Ureter (tissue), 1 donor: ENCODE measurements at regions not wholly inside any gene's neighbourhood (a gene's known extent, or its start where the extent isn't known, plus 50 kb on each side); places are given as distances from the start of the nearest gene placed in this dataset.
A peak's percentile ranks its signal among the peaks of the same experiment; 100 is the strongest.
"Not testable (repeated sequence)": the region's sequence is repeated elsewhere in the genome, so short reads cannot be mapped to it uniquely, and the experiment has no call there.

Source experiments
- DNase-seq: peaks from one replicate; pipeline ENCODE4 v3.0.0-alpha.2; 2020; ENCODE audit warnings: low spot score
- donor health status: DM: yes; HTN: yes; CAD: no.

DNA sequence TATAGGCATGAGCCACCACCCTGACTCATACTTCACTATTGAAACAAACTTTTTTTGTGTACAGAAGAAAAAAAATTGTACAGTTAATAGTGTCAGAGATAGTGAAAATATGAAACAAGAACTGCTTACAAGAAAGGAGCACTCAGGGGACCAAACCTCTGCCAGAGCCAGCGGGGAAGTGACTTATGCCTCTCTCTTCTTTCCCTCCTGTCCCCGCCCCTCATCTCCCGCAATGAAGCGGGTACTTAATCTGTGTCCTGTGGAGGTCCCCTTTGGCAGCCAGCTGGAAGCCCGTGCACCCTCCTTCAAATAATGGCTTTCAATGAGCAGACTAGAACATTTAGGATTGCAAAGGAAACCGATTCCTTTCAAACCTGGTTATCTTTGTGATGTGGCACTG lies 51.5 kb downstream of the PPIAL4A start:
- not testable (repeated sequence) for DNase-seq

- DNase-seq, result not testable (repeated sequence)
These were observed 52.3 kb downstream of the PPIAL4A start for GRCh38 chr1:120941836-120942217.

DNA sequence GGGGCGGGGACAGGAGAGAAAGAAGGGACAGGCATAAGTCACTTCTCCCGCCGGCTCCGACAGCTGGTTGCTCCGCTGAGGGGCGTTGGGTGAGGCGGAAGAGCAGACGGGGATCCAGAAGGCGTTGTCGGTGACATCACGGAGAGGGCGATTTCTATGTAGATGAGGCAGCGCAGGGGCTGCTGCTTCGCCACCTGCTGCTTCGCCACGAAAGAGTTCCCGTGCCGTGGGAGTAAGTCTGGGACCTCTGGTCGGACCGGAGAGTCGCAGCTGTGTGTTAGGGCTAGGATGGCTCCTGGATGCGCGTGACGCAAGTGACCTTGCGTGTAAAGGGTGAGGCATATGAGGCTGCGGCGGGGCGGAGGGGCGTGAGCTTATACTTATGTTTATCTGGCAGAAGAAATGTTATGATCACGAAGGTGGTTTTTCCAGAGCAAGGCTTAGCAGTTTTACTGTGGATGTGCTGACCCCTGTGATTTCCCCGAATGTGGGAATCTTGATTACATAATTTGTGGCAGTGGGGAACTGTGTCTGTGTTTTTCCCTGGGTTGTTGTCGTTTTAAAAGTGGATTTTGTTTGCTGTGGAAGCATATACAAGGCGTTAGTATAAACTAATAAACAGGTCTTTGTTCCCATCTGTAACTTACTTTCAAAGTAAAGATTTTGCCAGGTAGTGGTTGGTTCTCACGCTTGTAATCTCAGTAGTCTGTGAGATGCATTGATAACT lies 52.8 kb downstream of the PPIAL4A start:
- peak; percentile 73 for DNase-seq

- not testable (repeated sequence) for DNase-seq
These were observed 53.4 kb downstream of the PPIAL4A start for GRCh38 chr1:120942945-120943319.

GRCh38 chr1:120944691-120945090 lies 55.1 kb downstream of the PPIAL4A start:
- DNase-seq, result not testable (repeated sequence)

GRCh38 chr1:120945122-120945521 lies 55.6 kb downstream of the PPIAL4A start:
- not testable (repeated sequence) for DNase-seq

- not testable (repeated sequence) for DNase-seq
These were observed 57.5 kb downstream of the PPIAL4A start for GRCh38 chr1:120947114-120947513.

DNA sequence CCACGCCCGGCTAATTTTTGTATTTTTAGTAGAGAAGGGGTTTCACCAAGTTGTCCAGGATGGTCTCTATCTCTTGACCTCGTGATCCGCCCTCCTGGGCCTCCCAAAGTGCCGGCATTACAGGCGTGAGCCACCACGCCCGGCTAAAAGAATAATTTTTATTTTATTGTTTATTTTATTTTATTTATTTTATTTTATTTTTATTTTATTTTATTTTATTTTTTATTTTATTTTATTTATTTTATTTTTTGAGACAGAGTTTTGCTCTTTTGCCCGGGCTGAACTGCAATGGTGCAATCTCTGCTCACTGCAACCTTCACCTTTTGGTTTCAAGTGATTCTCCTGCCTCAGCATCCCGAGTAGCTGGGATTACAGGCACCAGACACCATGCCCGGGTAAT lies 60.2 kb downstream of the PPIAL4A start:
- not testable (repeated sequence) for DNase-seq

GRCh38 chr1:120950633-120951032 lies 61.1 kb downstream of the PPIAL4A start:
- not testable (repeated sequence) for DNase-seq

DNA sequence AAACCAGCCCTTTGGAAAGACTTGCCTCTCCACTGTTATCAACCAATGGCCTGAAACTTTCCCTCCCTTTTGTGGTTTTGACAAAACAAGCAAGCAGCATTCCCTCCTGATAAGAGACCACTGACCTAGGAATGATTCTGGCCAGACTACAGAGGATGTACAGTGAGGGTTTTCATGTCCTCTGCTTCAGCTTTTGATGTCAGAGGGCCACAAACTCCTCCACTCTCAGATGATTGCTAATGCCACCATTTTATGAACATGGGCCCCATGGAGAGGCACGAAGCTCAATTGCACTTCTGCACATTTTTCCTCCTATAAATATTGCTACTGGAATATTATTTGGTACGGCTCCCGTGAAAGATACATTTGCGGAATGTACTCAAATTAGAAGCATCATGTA lies 61.5 kb downstream of the PPIAL4A start:
- not testable (repeated sequence) for DNase-seq

DNA sequence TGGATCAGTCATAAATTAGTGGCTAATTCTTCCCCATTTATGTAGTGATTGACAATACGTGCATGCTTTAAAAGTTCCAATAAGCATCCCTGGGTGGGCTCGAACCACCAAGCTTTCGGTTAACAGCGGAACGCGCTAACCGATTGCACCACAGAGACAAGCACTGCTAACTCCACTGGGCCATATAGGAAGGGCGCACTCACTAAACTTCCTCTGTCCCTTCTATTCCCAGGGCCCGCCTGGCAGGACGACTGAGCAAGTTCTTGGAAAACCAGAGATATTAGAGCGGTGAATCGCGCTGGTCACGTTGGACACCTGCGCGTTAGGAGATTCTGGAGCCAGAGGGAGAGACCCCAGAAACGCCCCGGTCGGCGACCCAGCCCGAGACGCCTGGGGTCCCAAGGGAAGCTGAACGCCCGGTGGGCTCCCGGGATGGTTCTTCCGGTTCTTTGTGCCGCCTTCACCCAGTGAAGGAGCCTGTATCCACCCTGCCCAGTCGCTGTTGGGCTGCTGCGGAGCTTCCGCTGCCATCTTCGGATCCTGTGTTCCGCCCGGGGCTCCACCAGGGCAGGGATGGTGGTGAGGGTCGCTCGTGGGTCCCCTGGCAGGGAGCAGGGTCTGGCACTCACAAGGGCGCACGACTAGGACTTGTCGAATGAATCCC lies 62.8 kb downstream of the PPIAL4A start:
- not testable (repeated sequence) for DNase-seq

- not testable (repeated sequence) for DNase-seq
These were observed 63.3 kb downstream of the PPIAL4A start for GRCh38 chr1:120952871-120953265.

DNA sequence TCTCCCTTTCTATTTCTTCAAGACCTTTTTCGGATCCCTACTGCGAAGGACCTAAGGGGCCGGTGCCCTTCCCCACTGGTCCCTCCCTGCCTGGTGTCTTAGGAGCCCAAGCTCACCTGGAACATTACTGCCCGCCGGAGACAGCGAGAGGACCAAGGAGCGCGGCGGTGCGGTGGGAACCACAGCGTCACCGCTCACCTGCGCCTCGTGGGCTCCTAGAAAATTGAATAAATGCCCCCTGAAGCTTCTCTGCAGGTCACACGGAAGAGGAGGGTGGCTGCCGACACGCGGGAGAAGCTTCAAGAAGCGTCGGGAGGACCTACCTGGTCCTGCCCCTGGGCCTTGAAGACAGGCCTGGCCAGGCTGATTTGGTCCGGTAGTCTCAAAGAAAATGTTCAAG lies 65.2 kb downstream of the PPIAL4A start:
- no peak for DNase-seq

DNA sequence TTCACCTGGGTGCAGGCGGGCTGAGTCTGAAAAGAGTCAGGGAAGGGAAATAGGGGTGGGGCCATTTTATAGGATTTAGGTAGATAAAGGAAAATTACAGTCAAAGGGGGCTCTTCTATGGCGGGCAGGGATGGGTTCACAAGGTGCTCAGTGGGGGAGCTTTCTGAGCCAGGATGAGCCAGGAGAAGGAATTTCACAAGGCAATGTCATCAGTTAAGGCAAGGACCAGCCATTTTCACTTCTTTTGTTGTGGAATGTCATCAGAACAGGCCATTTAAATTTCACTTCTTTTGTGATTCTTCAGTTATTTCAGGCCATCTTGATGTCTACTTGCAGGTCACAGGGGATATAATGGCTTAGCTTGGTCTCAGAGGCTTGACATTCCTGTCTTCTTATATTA lies 66.4 kb downstream of the PPIAL4A start:
- DNase-seq, result not testable (repeated sequence)

DNA sequence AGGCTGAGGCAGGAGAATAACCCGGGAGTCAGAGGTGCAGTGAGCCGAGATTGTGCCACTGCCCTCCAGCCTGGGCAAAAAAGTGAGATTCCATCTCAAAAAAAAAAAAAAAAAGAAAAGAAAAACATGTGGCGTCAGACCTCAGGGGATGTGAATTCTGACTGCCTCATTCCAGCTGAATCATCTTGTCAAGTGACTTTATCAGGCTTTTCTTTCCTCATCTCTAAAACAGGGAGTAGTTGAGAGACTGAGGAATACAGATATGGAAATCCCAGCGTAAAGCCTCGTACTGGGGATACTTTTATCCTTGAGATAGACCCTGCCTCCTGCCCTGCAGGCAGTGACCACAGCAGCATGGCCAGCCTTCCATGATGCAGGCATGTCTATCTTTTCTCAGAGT lies 76.4 kb downstream of the PPIAL4A start:
- not testable (repeated sequence) for DNase-seq

- DNase-seq, result not testable (repeated sequence)
These were observed 83.3 kb downstream of the PPIAL4A start for GRCh38 chr1:120972863-120973262.

DNA sequence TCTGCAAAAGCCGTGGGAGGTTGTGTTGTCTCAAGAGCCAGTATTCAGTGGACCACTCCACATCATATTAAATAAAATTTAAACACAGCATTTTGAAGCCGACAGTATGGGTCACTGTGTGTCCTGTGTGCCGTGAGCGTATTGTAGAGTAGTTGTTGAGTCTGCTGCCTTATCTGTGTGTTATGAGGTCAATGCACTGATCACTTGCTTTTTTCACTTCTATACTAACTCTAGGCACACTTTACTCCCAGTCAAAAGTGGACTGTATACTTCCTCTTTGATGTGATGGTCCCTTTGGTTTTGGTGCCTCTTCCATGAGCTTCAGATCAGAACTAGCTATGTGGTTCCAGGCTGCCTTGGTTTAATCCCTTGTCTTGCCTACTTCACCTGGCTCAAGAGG lies 84.3 kb downstream of the PPIAL4A start:
- DNase-seq, result not testable (repeated sequence)

DNA sequence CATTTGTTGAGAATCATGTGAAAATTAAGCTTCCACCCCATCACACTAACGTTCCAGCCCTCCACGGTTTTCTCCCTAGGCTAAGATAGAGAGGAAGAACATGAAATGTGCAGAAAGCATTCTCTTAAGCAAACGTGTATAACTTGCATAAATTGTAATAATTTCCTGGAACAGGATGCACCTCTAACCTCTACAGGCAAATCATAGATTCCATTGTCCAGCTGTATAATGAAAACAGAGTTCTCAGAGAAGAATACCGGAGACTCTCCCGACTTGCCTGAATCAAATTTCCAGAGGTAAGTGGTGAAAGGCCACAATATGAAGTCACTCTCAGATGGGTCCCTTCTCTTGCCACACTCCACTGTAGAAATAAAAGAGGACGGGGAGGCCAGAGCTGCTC lies 87.7 kb downstream of the PPIAL4A start:
- not testable (repeated sequence) for DNase-seq

- not testable (repeated sequence) for DNase-seq
These were observed 92.0 kb downstream of the PPIAL4A start for GRCh38 chr1:120981489-120982094.

- not testable (repeated sequence) for DNase-seq
These were observed 105.0 kb downstream of the PPIAL4A start for GRCh38 chr1:120994614-120995013.

GRCh38 chr1:120995025-120995424 lies 105.5 kb downstream of the PPIAL4A start:
- not testable (repeated sequence) for DNase-seq

GRCh38 chr1:121001090-121001726 lies 111.6 kb downstream of the PPIAL4A start:
- DNase-seq, result not testable (repeated sequence)
